GM18511 (cell line): ENCODE measurements at regions not wholly inside any gene's neighbourhood (a gene's known extent, or its start where the extent isn't known, plus 50 kb on each side); places are given as distances from the start of the nearest gene placed in this dataset.

Experiments used
- ATAC-seq: cut with Tn5 transposase; IDR thresholded peaks from one replicate; pipeline ENCODE4 v1.9.1; 2021; ENCODE audit warnings: mild to moderate bottlenecking, moderate library complexity; ENCODE audit not compliant: unreplicated experiment

GRCh38 chr6:15048367-15048766, 197.5 kb upstream of the JARID2 start:
- ATAC-seq: no peak

DNA sequence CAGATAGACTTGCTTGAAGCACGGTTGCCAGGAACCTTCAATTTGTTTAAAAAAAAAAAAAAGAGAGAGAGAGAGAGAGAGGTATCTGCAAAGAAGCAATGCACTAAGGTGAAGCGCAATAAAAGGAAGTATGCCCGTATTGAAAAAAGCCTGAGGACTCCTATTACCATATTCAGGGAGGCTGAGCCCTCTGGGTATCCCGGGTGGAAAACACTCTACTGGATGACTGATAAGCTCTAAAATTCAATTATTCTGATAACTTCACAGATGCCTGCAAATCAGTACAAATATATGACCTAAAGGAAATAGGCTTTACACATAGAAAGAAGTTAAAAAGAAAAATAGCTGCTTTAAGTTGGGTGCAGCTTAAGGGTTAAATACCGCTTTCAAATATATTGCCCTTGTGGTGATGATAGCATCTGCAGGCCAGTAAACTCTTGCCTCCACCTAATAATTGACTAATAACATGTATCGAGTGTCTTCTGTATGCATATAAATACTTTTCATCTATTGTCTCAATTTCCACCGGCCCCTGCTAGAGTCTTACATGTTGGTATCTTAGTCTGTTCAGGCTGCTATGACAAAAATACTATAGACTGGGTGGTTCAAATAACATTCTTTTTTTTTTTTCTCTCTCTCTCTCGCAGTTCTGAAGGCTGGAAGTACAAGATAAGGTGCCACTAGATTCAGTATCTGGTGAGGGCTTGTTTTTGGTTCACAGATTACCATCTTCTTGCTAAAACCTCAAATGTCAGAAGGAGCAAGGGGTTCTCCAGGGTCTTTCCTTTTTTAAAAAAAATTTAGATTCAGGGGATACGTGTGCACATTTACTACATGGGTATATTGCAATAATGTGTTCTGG, 187.4 kb upstream of the JARID2 start:
- ATAC-seq: no peak

- ATAC-seq: no peak
Measured at GRCh38 chr6:15061180-15061641, 184.7 kb upstream of the JARID2 start.

DNA sequence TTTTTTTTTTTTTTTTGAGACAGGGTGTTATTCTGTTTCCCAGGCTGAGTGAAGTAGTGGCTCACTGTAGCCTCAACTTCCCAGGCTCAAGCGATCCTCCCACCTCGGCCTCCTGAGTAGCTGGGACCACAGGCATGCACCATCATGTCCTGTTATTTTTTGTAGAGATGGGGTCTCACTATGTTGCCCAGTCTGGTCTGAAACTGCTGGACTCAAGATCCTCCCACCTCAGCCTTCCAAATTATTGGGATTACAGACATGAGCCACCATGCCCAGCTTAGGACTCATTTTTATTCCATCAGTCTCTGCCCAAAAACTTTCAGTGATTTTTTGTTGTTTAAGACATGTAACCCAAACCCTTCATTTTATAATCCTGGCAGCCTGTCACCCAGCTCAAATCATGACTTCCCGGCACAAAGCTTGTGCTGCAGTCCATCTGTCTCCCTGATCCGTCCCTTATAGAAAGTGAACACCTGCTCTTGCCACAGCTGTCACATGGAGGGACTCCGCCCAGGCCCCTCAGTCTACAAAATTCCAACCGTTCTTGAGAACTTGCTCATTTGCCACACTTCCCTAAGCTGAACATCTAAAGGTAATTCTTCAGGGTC, 183.9 kb upstream of the JARID2 start:
- ATAC-seq: no peak

DNA sequence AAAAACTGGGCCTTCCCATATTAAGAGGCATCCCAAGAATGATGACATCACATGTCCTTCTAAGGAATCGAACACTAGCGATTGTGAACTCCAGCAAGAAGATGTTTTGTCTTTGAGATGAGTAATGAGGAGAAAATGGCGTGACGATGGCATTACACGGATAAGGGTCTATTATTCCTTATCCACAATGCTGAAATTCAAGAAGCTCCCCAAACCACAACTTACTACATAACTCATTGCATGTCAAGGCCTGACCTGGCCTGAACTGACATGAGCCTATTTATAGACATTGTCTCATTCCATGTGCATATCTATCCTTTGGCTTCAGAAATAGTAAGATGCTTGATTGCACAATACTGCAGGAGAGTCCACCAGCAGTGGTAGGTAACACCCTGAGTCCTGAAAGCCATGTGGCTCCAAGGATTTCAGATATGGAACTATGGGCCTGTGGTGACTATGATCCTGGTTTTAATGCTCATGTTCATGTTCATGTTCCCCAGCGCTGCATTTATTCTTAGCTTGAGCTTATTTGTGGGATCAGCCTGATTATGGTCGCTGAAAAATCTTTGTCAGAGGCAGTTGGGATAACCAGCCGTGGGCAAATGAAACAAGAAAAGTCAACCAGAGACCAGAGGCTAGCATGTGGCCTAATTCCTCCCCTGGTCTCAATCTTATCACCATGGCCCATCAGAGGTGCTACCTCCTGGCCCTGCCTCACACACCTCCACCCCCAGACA, 183.2 kb upstream of the JARID2 start:
- ATAC-seq: no peak

DNA sequence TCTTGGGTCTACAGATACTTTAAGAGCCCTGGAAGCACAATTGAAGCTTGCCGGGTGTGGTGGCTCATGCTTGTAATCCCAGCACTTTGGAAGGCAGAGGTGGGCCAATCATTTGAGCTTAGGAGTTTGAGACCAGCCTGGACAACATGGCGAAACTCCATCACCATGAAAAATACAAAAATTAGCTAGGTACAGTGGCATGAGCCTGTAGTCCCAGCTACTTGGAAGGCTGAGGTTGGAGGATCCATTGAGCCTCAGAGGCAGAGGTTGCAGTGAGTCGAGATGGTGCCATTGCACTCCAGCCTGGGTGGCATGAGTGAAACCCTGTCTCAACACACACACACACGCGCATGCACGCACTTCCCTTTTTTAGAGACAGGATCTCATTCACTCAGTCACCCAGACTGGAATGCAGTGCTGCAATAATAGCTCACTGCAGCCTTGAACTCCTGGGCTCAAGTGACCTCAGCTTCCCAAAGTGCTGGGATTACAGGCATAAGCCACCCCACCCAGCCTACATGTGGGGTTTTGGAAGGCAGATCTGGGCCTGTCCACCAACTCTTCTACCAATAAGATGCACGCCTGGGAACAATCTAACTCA, 182.5 kb upstream of the JARID2 start:
- no peak for ATAC-seq

DNA sequence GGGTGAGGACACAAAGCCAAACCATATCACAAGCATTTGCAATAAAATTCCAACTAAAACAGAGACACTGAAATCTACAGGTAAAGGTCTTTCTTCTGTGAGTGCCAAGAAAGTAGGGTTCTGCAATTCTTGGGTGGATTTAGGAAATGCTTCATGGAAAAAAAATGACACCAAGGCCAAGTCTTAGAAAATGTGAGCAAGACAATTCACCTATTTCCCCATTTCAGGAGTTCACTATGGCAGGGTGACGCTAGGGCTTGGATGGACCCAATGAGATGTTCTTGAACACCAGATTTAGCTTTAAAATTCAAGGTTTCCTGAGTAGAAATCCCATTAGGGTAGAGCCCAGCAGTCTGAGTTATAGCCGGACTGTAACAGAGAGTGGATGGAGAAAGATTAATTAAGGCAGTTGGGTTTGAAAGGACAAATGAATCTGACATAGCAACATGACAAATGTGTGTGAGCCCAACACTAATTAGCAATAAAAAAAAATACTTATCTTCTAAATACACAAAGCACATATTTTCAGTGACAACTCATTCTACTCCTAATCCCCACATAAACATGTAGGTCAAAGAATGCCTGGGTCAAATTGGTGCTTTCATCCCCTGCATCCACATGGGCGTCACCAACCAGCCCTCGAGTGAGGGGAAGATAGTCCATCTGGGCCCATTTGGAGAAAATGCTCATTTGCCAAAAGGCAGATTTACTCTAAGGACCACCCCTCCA, 180.4 kb upstream of the JARID2 start:
- ATAC-seq: no peak

DNA sequence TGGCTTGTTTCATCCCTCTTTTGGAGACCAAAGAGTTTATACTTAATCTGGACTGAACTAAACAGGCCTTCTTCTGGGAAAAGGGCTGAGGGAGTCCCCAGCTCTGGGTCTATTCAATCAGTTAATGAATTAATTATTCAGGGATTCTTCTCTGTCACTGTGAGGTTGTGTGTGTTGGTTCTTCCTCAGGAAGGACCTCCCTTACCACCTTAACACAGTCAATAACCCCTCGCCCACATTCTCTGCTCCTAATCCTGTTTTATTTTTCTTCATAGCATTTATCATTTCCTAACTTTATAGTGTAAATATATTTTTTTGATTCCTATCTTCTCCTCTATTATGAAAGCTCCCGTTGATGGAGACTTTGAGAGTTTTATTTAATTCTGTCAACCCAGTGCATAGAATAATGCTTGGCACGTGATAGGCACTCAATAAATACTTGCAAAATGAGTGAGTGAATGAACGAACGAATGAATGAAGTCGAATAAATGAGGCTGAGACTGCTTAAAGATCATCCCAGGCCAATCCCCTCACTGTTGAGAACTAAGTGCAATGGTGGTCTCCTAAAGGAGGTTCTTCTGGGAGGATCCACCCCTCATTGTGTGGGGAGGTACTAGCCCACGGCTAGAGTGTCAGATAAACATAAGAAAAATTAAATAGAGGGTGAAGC, 179.6 kb upstream of the JARID2 start:
- ATAC-seq: no peak

GRCh38 chr6:15073344-15073789, 172.5 kb upstream of the JARID2 start:
- ATAC-seq: no peak

DNA sequence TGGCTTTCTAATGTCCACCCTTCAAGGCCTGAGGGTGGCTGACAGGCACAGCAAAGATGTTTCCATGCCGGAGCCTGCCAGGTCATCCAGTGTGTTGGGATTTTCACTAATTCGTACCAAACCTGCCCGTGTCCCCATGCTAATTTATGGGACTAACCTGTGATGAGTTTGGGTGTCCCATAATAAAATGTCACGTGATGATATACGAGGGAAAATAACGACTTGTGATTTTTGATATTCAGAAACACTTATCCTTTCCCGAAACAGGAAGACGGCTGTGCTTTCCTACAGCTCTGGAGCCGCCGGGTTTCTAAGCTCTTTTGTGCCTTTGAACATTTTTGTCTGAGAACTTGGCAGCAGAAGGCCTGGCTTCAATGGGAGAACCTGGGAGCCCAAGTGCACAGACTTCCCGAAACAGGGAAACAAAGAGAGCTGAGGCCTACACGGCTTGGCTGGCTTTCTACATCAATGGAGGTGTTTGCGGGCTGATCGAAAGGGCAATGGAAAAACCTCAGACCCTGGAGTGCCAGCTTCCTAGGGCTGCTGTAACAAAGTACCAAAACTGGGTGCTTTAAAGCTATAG, 171.9 kb upstream of the JARID2 start:
- ATAC-seq: no peak

DNA sequence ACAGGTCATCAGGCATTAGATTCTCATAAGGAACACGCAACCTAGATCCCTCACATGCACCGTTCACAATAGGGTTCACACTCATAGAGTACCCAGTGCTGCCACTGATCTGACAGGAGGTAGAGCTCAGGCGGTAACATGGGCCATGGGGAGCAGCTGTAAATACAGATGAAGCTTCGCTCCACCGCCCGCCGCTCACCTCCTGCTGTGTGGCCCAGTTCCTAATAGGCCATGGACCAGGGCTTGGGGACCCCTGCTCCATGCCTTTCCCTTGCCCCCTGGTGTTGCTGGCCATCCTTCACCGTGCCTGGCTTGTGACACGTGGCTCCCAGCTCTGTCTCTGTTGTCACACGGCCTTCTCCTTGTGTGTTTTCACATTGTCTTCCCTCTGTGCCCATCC, 171.1 kb upstream of the JARID2 start:
- ATAC-seq: no peak

- no peak for ATAC-seq
Measured at GRCh38 chr6:15076565-15076964, 169.3 kb upstream of the JARID2 start.

DNA sequence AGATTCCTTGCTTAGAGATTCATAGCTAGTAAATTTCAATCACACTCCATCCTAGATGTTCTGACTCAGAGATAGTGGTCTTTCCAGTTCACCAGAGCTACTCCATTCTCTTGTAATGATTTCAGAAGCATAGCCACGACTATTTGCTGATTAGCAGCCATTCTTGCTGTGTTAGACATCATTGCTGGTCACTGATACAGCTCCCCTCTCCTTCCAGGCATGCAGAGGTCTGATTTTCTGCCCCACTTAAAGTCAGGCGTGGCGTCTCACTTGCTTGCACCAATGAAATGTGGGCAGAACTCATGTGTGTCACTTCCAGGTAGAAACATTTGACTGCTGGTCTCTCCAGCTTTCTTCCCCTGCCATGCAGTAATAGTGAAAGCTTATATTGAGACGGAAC, 168.9 kb upstream of the JARID2 start:
- no peak for ATAC-seq

- no peak for ATAC-seq
Measured at GRCh38 chr6:15077961-15078360, 167.9 kb upstream of the JARID2 start.

DNA sequence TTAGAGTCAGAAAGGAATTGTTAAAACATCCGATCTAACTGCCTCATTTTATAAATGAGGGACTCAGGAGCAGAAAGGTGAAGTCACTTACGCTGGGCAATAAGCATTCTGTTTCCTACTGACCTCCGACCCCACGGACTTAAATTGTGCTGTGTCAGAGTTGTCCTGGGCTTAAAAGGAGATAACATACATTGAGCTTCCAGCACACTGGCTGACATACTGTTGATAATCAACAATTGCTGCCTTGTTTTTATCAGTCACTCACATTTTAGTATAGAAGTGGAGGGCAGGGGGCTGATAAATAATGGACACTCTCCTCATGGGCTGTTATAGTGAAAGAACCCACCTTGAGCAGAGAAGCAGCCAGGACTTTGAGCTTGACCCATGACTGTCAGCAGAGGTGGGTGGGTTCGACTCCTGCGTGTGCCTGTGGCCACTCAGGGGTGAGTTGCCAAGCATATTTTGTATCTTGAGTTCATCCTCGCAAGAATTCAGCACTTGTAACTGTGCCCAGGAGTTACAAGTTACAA, 166.5 kb upstream of the JARID2 start:
- ATAC-seq: no peak

GRCh38 chr6:15080895-15081294, 165.0 kb upstream of the JARID2 start:
- no peak for ATAC-seq

DNA sequence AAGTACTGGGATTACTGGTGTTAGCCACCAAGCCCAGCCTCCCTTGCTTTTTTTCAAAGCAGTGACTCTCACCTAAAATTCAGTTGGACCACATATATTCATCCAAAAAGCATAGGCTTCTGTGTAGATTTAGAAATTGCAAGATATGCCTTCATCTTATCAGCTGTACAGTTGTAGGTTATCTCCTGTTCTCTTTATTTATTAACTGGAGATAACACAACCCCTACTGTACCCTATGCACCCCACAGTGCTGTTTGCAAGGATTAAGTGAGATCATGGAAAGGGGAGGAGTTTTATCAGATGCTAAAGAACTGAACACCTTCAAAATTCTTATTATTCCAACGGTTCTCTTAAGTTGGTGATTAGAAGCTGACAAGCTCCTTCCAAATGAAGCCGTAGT, 164.4 kb upstream of the JARID2 start:
- no peak for ATAC-seq

DNA sequence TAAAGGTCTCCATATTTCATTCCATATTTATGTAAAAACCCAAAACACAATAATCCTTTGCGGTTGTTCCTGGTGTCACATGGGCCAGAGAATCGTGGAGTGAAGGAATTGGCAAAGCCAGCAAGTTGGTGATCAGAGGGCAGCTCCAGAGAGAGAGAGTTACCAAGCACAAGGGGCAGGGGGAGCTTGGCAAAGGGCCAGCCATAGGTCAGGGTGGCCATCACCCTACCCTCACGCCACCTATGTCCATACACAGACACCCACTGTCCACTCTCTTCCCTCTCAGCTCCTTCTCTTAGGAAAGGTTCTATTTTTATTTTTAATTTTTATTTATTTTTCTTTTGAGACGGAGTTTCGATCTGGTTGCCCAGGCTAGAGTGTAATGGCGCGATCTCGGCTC, 163.2 kb upstream of the JARID2 start:
- no peak for ATAC-seq

GRCh38 chr6:15086348-15087158, 159.3 kb upstream of the JARID2 start:
- no peak for ATAC-seq
